Parathyroid adenoma (tissue), 2 donors: ENCODE measurements at regions not wholly inside any gene's neighbourhood (a gene's known extent, or its start where the extent isn't known, plus 50 kb on each side); places are given as distances from the start of the nearest gene placed in this dataset.

Experiments
- H2AFZ ChIP-seq: fragments of 300-600 bp; sonication (generic); one replicate; pipeline ENCODE4 v1.7.0; 2017; ENCODE audit warnings: antibody characterized with exemption, mild to moderate bottlenecking
- H3K27ac ChIP-seq: fragments of 300-600 bp; sonication (generic); one replicate; pipeline ENCODE4 v1.7.0; 2017
- H3K27me3 ChIP-seq: fragments of 300-600 bp; sonication (generic); one replicate; pipeline ENCODE4 v1.7.0; 2017; ENCODE audit warnings: low read length; ENCODE audit not compliant: control insufficient read depth, insufficient read depth
- H3K36me3 ChIP-seq: fragments of 300-600 bp; sonication (generic); one replicate; pipeline ENCODE4 v1.7.0; 2017; ENCODE audit warnings: low read length; ENCODE audit not compliant: control insufficient read depth, insufficient read depth
- H3K4me1 ChIP-seq: fragments of 300-600 bp; sonication (generic); one replicate; pipeline ENCODE4 v1.7.0; 2017; ENCODE audit warnings: control low read depth
- H3K4me2 ChIP-seq: fragments of 300-600 bp; sonication (generic); one replicate; pipeline ENCODE4 v1.7.0; 2017; ENCODE audit warnings: low read length
- H3K4me3 ChIP-seq: fragments of 300-600 bp; sonication (generic); one replicate; pipeline ENCODE4 v1.7.0; 2017; ENCODE audit warnings: low read depth, low read length
- H3K79me2 ChIP-seq: fragments of 300-600 bp; sonication (generic); one replicate; pipeline ENCODE4 v1.7.0; 2017; ENCODE audit warnings: control low read depth
- H3K9ac ChIP-seq: fragments of 300-600 bp; sonication (generic); one replicate; pipeline ENCODE4 v1.7.0; 2017; ENCODE audit warnings: mild to moderate bottlenecking
- H3K9me3 ChIP-seq: fragments of 300-600 bp; sonication (generic); one replicate; pipeline ENCODE4 v1.7.0; 2017; ENCODE audit warnings: low read length; ENCODE audit not compliant: control insufficient read depth
- CTCF ChIP-seq: fragments of 300-600 bp; sonication (generic); IDR thresholded peaks from one replicate; pipeline ENCODE4 v1.7.0; 2017; ENCODE audit warnings: antibody characterized with exemption, mild to moderate bottlenecking
- donor health status: primary hyperparathyroidism.

DNA sequence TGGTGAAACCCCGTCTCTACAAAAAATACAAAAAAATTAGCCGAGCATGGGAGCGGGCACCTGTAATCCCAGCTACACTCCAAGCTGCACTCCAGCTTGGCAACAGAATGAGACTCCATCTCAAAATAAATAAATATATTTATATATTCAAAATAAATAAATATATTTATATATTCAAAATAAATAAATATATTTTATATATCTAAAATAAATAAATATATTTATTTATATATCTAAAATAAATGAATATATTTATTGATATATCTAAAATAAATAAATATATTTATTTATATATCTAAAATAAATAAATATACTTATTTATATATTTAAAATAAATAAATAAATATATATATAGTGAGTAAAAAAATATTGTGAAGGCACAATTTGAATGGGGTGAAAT lies 63.4 kb upstream of the EXOC1L start:
- peaks cover 2% of the 10 kb centered on the region for H3K4me1 ChIP-seq
- H3K4me2 ChIP-seq, result no peak overlapping the region
- H3K27ac ChIP-seq, result no peak overlapping the region
- H3K27me3 ChIP-seq, result no peaks in the 10 kb centered on the region
- H3K9me3 ChIP-seq, result no peaks in the 10 kb centered on the region
- no peaks in the 10 kb centered on the region for H3K79me2 ChIP-seq
- no peaks in the 10 kb centered on the region for H3K36me3 ChIP-seq
- no peak overlapping the region for H2AFZ ChIP-seq
- H3K9ac ChIP-seq, result no peak overlapping the region
- TF ChIP-seq CTCF, result no peak
- H3K4me3 ChIP-seq, result no peak overlapping the region

GRCh38 chr4:55757356-55757952 lies 62.1 kb upstream of the EXOC1L start:
- TF ChIP-seq CTCF, result no peak
- Histone ChIP-seq H2AFZ (peak overlapping the region; percentile 56), H3K4me2 (no peak overlapping the region), H3K9me3 (no peaks in the 10 kb centered on the region), H3K4me3 (no peak overlapping the region), H3K9ac (no peak overlapping the region), H3K36me3 (no peaks in the 10 kb centered on the region), H3K4me1 (peaks cover 2% of the 10 kb centered on the region), H3K79me2 (no peaks in the 10 kb centered on the region), H3K27ac (no peak overlapping the region), H3K27me3 (no peaks in the 10 kb centered on the region)

- Histone ChIP-seq H3K4me1 (peaks cover 2% of the 10 kb centered on the region), H3K4me3 (no peak overlapping the region), H3K9ac (no peak overlapping the region), H3K79me2 (no peaks in the 10 kb centered on the region), H3K36me3 (no peaks in the 10 kb centered on the region), H2AFZ (peak overlapping the region; percentile 56), H3K27me3 (no peaks in the 10 kb centered on the region), H3K4me2 (no peak overlapping the region), H3K27ac (peak overlapping the region; percentile 2), H3K9me3 (no peaks in the 10 kb centered on the region)
- no peak for TF ChIP-seq CTCF
Measured at GRCh38 chr4:55758066-55758465, 61.5 kb upstream of the EXOC1L start.

DNA sequence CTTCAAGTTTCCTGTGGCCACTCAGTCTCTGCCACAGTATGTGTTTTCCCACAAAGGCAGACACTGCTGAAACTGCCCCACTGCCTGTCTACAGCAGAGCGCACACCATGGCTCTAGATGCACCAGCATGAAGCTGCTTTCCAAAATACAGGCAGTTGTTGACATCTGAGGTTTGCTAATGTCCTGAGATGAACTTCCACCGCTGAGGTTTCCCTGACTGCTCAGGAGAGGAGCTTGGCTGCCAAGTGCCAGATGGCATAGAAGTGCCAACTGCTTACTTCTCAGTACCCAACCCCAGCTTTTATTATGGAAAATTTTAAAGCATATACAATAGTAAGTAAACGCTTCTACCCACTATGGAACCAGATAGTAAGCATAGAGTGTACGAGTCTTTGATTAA lies 61.0 kb upstream of the EXOC1L start:
- Histone ChIP-seq H3K27me3 (no peaks in the 10 kb centered on the region), H3K4me1 (peaks cover 2% of the 10 kb centered on the region), H3K4me2 (no peak overlapping the region), H3K36me3 (no peaks in the 10 kb centered on the region), H2AFZ (peak overlapping the region; percentile 42), H3K27ac (peak overlapping the region; percentile 2), H3K4me3 (no peak overlapping the region), H3K79me2 (no peaks in the 10 kb centered on the region), H3K9ac (no peak overlapping the region), H3K9me3 (no peaks in the 10 kb centered on the region)
- TF ChIP-seq CTCF, result no peak

GRCh38 chr4:55762819-55763218 lies 56.8 kb upstream of the EXOC1L start:
- Histone ChIP-seq H3K79me2 (no peaks in the 10 kb centered on the region), H2AFZ (no peak overlapping the region), H3K27me3 (no peaks in the 10 kb centered on the region), H3K4me1 (peaks cover 2% of the 10 kb centered on the region), H3K4me2 (no peak overlapping the region), H3K9ac (no peak overlapping the region), H3K9me3 (no peaks in the 10 kb centered on the region), H3K27ac (no peak overlapping the region), H3K36me3 (no peaks in the 10 kb centered on the region), H3K4me3 (no peak overlapping the region)
- no peak for TF ChIP-seq CTCF
